ENCODE measurements at regions not wholly inside any gene's neighbourhood (a gene's known extent, or its start where the extent isn't known, plus 50 kb on each side); places are given as distances from the start of the nearest gene placed in this dataset.

GRCh38 chr18:44543387-44543786 lies 137.3 kb upstream of the SETBP1 start:
- TF ChIP-seq CTCF (conservative IDR thresholded peaks at IDR 0.05; ENCODE audit: low read depth, low read length) = no peak
- no peaks in the 10 kb centered on the region for H3K27me3 ChIP-seq (ENCODE audit: insufficient read depth, low read depth)
- H4K20me1 ChIP-seq (ENCODE audit: insufficient read depth) = no peaks in the 10 kb centered on the region
- H3K79me2 ChIP-seq (ENCODE audit: insufficient read depth, low read depth) = no peaks in the 10 kb centered on the region
- H3K4me2 ChIP-seq = no peak overlapping the region
- H3K4me1 ChIP-seq (ENCODE audit: low read depth, poor library complexity, severe bottlenecking) = no peaks in the 10 kb centered on the region
- H3K27ac ChIP-seq = no peak overlapping the region
- no peak overlapping the region for H3K4me3 ChIP-seq (IDR thresholded peaks at IDR 0.05; ENCODE audit: insufficient read depth, low read depth, low read length)
- no peak overlapping the region for H3K9ac ChIP-seq
- H2AFZ ChIP-seq (ENCODE audit: low read depth) = no peak overlapping the region
- H3K36me3 ChIP-seq (ENCODE audit: insufficient read depth) = no peaks in the 10 kb centered on the region

- no peaks in the 10 kb centered on the region for H3K4me1 ChIP-seq (ENCODE audit: low read depth, poor library complexity, severe bottlenecking)
- no peaks in the 10 kb centered on the region for H3K36me3 ChIP-seq (ENCODE audit: insufficient read depth)
- TF ChIP-seq CTCF (conservative IDR thresholded peaks at IDR 0.05; ENCODE audit: low read depth, low read length) = no peak
- H3K4me3 ChIP-seq (IDR thresholded peaks at IDR 0.05; ENCODE audit: insufficient read depth, low read depth, low read length) = no peak overlapping the region
- no peak overlapping the region for H2AFZ ChIP-seq (ENCODE audit: low read depth)
- no peak overlapping the region for H3K27ac ChIP-seq
- no peak overlapping the region for H3K9ac ChIP-seq
- H3K4me2 ChIP-seq = no peak overlapping the region
- no peaks in the 10 kb centered on the region for H3K27me3 ChIP-seq (ENCODE audit: insufficient read depth, low read depth)
- H3K79me2 ChIP-seq (ENCODE audit: insufficient read depth, low read depth) = no peaks in the 10 kb centered on the region
- H4K20me1 ChIP-seq (ENCODE audit: insufficient read depth) = no peaks in the 10 kb centered on the region
These were observed 135.2 kb upstream of the SETBP1 start for GRCh38 chr18:44545359-44545985.

- Histone ChIP-seq H4K20me1 (ENCODE audit: insufficient read depth) (no peaks in the 10 kb centered on the region), H3K4me1 (ENCODE audit: low read depth, poor library complexity, severe bottlenecking) (no peaks in the 10 kb centered on the region), H3K27ac (no peak overlapping the region), H2AFZ (ENCODE audit: low read depth) (no peak overlapping the region), H3K27me3 (ENCODE audit: insufficient read depth, low read depth) (no peaks in the 10 kb centered on the region), H3K4me2 (no peak overlapping the region), H3K9ac (no peak overlapping the region), H3K4me3 (IDR thresholded peaks at IDR 0.05; ENCODE audit: insufficient read depth, low read depth, low read length) (no peak overlapping the region), H3K36me3 (ENCODE audit: insufficient read depth) (no peaks in the 10 kb centered on the region), H3K79me2 (ENCODE audit: insufficient read depth, low read depth) (no peaks in the 10 kb centered on the region)
- no peak for TF ChIP-seq CTCF (conservative IDR thresholded peaks at IDR 0.05; ENCODE audit: low read depth, low read length)
These were observed 133.7 kb upstream of the SETBP1 start for GRCh38 chr18:44546954-44547353.

- no peak overlapping the region for H3K27ac ChIP-seq
- H2AFZ ChIP-seq (ENCODE audit: low read depth) = no peak overlapping the region
- no peaks in the 10 kb centered on the region for H3K27me3 ChIP-seq (ENCODE audit: insufficient read depth, low read depth)
- no peak overlapping the region for H3K4me2 ChIP-seq
- H3K4me3 ChIP-seq (IDR thresholded peaks at IDR 0.05; ENCODE audit: insufficient read depth, low read depth, low read length) = no peak overlapping the region
- H3K4me1 ChIP-seq (ENCODE audit: low read depth, poor library complexity, severe bottlenecking) = no peaks in the 10 kb centered on the region
- no peaks in the 10 kb centered on the region for H3K36me3 ChIP-seq (ENCODE audit: insufficient read depth)
- no peak overlapping the region for H3K9ac ChIP-seq
- no peak for TF ChIP-seq CTCF (conservative IDR thresholded peaks at IDR 0.05; ENCODE audit: low read depth, low read length)
- no peaks in the 10 kb centered on the region for H4K20me1 ChIP-seq (ENCODE audit: insufficient read depth)
- H3K79me2 ChIP-seq (ENCODE audit: insufficient read depth, low read depth) = no peaks in the 10 kb centered on the region
These were observed 132.1 kb upstream of the SETBP1 start for GRCh38 chr18:44548291-44549221.

All from KMS-11 (cell line).